ENCODE measurements at regions not wholly inside any gene's neighbourhood (a gene's known extent, or its start where the extent isn't known, plus 50 kb on each side); places are given as distances from the start of the nearest gene placed in this dataset.

GRCh38 chr2:13413989-13414388 is 697.3 kb downstream of the TRIB2 start:
- peaks cover 3% of the 10 kb centered on the region; the same call in 1 of the 3 replicates for H3K9me3 Mint-ChIP-seq
- no peak overlapping the region for H3K4me3 Mint-ChIP-seq
- Histone ChIP-seq H3K4me3 (no peak overlapping the region), H3K27ac (ENCODE audit: low read depth) (no peak overlapping the region), H3K36me3 (ENCODE audit: insufficient read depth) (no peaks in the 10 kb centered on the region), H3K79me2 (replicated peaks; ENCODE audit: insufficient read depth) (no peaks in the 10 kb centered on the region), H4K20me1 (replicated peaks; ENCODE audit: insufficient read depth) (no peaks in the 10 kb centered on the region), H2AFZ (no peak overlapping the region), H3K27me3 (ENCODE audit: insufficient read depth) (no peaks in the 10 kb centered on the region), H3F3A (replicated peaks; ENCODE audit: low read depth) (no peaks in the 10 kb centered on the region), H3K9me2 (ENCODE audit: insufficient read depth) (no peaks in the 10 kb centered on the region), H3K4me1 (ENCODE audit: insufficient read depth) (no peaks in the 10 kb centered on the region), H3K4me2 (no peak overlapping the region)
- H3K4me1 Mint-ChIP-seq = peaks cover 6% of the 10 kb centered on the region; the same call in 2 of the 3 replicates
- TF ChIP-seq CTCF (conservative IDR thresholded peaks at IDR 0.05; ENCODE audit: low read depth in 2 of 2) (peak; percentile 48 to 60), JUNB (IDR thresholded peaks at IDR 0.05; ENCODE audit: unreplicated experiment) (no peak)
- H3K36me3 Mint-ChIP-seq (ENCODE audit: low read depth) = no peaks in the 10 kb centered on the region
- no peak overlapping the region for H3K27ac Mint-ChIP-seq
- no peaks in the 10 kb centered on the region for H3K27me3 Mint-ChIP-seq (ENCODE audit: insufficient read depth, low read depth, poor library complexity)
- peak; percentile 57 for ATAC-seq
- peak; percentile 58 for DNase-seq (ENCODE audit: low spot score)

- H3K4me3 Mint-ChIP-seq = no peak overlapping the region
- Histone ChIP-seq H3K4me1 (ENCODE audit: insufficient read depth) (no peaks in the 10 kb centered on the region), H3K36me3 (ENCODE audit: insufficient read depth) (no peaks in the 10 kb centered on the region), H4K20me1 (replicated peaks; ENCODE audit: insufficient read depth) (no peaks in the 10 kb centered on the region), H3K79me2 (replicated peaks; ENCODE audit: insufficient read depth) (no peaks in the 10 kb centered on the region), H3K4me2 (no peak overlapping the region), H3K9me2 (ENCODE audit: insufficient read depth) (no peaks in the 10 kb centered on the region), H3K27ac (ENCODE audit: low read depth) (no peak overlapping the region), H2AFZ (no peak overlapping the region), H3F3A (replicated peaks; ENCODE audit: low read depth) (no peaks in the 10 kb centered on the region), H3K27me3 (ENCODE audit: insufficient read depth) (no peaks in the 10 kb centered on the region), H3K4me3 (no peak overlapping the region)
- DNase-seq (ENCODE audit: low spot score) = no peak
- peaks cover 3% of the 10 kb centered on the region; the same call in 1 of the 3 replicates for H3K9me3 Mint-ChIP-seq
- peaks cover 6% of the 10 kb centered on the region; the same call in 2 of the 3 replicates for H3K4me1 Mint-ChIP-seq
- H3K27ac Mint-ChIP-seq = no peak overlapping the region
- no peaks in the 10 kb centered on the region for H3K27me3 Mint-ChIP-seq (ENCODE audit: insufficient read depth, low read depth, poor library complexity)
- ATAC-seq = peak; percentile 31; the same call in 1 of the 3 replicates
- no peaks in the 10 kb centered on the region for H3K36me3 Mint-ChIP-seq (ENCODE audit: low read depth)
- TF ChIP-seq ZNF331 (CRISPR knock-in tag; IDR thresholded peaks at IDR 0.05; ENCODE audit: low read depth) (no peak), STAT1 (IDR thresholded peaks at IDR 0.05; ENCODE audit: unreplicated experiment) (no peak), EZH2 (IDR thresholded peaks at IDR 0.05; ENCODE audit: low read depth, unreplicated experiment) (no peak), EZH2phosphoT487 (IDR thresholded peaks at IDR 0.05; ENCODE audit: unreplicated experiment) (no peak), CTCF (conservative IDR thresholded peaks at IDR 0.05; ENCODE audit: low read depth in 2 of 2) (no peak), ZNF462 (CRISPR knock-in tag; IDR thresholded peaks at IDR 0.05) (no peak)
- TF ChIP-seq, protein P1, sequence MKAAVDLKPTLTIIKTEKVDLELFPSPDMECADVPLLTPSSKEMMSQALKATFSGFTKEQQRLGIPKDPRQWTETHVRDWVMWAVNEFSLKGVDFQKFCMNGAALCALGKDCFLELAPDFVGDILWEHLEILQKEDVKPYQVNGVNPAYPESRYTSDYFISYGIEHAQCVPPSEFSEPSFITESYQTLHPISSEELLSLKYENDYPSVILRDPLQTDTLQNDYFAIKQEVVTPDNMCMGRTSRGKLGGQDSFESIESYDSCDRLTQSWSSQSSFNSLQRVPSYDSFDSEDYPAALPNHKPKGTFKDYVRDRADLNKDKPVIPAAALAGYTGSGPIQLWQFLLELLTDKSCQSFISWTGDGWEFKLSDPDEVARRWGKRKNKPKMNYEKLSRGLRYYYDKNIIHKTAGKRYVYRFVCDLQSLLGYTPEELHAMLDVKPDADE (IDR thresholded peaks at IDR 0.05) = no peak
Observed at GRCh38 chr2:13414897-13415296, 698.2 kb downstream of the TRIB2 start.
